ENCODE measurements at regions not wholly inside any gene's neighbourhood (a gene's known extent, or its start where the extent isn't known, plus 50 kb on each side); places are given as distances from the start of the nearest gene placed in this dataset.
A peak's percentile ranks its signal among the peaks of the same experiment; 100 is the strongest.
"Not testable (repeated sequence)": the region's sequence is repeated elsewhere in the genome, so short reads cannot be mapped to it uniquely, and the experiment has no call there.

- no peak for DNase-seq
Observed at GRCh38 chr5:164224236-164224635, 718.8 kb downstream of the MAT2B start.

GRCh38 chr5:164224772-164225171, 719.4 kb downstream of the MAT2B start:
- DNase-seq = no peak

- DNase-seq = no peak
Observed at GRCh38 chr5:164230341-164230740, 724.9 kb downstream of the MAT2B start.

GRCh38 chr5:164233791-164234190, 728.4 kb downstream of the MAT2B start:
- no peak for DNase-seq

GRCh38 chr5:164234321-164234720, 728.9 kb downstream of the MAT2B start:
- DNase-seq = no peak

- peak; percentile 57 for DNase-seq
Observed at GRCh38 chr5:164235300-164235891, 730.0 kb downstream of the MAT2B start.

- no peak for DNase-seq
Observed at GRCh38 chr5:164237486-164237885, 732.1 kb downstream of the MAT2B start.

- not testable (repeated sequence) for DNase-seq
Observed at GRCh38 chr5:164251781-164252180, 746.4 kb downstream of the MAT2B start.

- no peak for DNase-seq
Observed at GRCh38 chr5:164253764-164254163, 748.3 kb downstream of the MAT2B start.

- no peak for DNase-seq
Observed at GRCh38 chr5:164255598-164256213, 750.3 kb downstream of the MAT2B start.

- no peak for DNase-seq
Observed at GRCh38 chr5:164256351-164256750, 750.9 kb downstream of the MAT2B start.

- no peak for DNase-seq
Observed at GRCh38 chr5:164256954-164257353, 751.5 kb downstream of the MAT2B start.

GRCh38 chr5:164265566-164265965, 760.1 kb downstream of the MAT2B start:
- peak; percentile 33 for DNase-seq

GRCh38 chr5:164266571-164266970, 761.2 kb downstream of the MAT2B start:
- DNase-seq = no peak

GRCh38 chr5:164277720-164278119, 772.3 kb downstream of the MAT2B start:
- DNase-seq = no peak

- no peak for DNase-seq
Observed at GRCh38 chr5:164289526-164289925, 784.1 kb downstream of the MAT2B start.

GRCh38 chr5:164296603-164297080, 791.2 kb downstream of the MAT2B start:
- DNase-seq = peak; percentile 55

GRCh38 chr5:164298165-164298564, 792.7 kb downstream of the MAT2B start:
- no peak for DNase-seq

- DNase-seq = no peak
Observed at GRCh38 chr5:164300295-164300694, 794.9 kb downstream of the MAT2B start.

GRCh38 chr5:164301136-164301535, 795.7 kb downstream of the MAT2B start:
- no peak for DNase-seq

GRCh38 chr5:164301708-164302107, 796.3 kb downstream of the MAT2B start:
- no peak for DNase-seq

- DNase-seq = no peak
Observed at GRCh38 chr5:164302533-164303235, 797.3 kb downstream of the MAT2B start.

- DNase-seq = no peak
Observed at GRCh38 chr5:164303646-164304215, 798.3 kb downstream of the MAT2B start.

GRCh38 chr5:164306662-164307061, 801.2 kb downstream of the MAT2B start:
- DNase-seq = no peak

Data from right hindlimb (tissue), 1 donor.